Parathyroid adenoma (tissue), 2 donors: ENCODE measurements at regions not wholly inside any gene's neighbourhood (a gene's known extent, or its start where the extent isn't known, plus 50 kb on each side); places are given as distances from the start of the nearest gene placed in this dataset.

Source experiments
- H2AFZ ChIP-seq: fragments of 300-600 bp; sonication (generic); one replicate; pipeline ENCODE4 v1.7.0; 2017; ENCODE audit warnings: antibody characterized with exemption, mild to moderate bottlenecking
- H3K27ac ChIP-seq: fragments of 300-600 bp; sonication (generic); one replicate; pipeline ENCODE4 v1.7.0; 2017
- H3K27me3 ChIP-seq: fragments of 300-600 bp; sonication (generic); one replicate; pipeline ENCODE4 v1.7.0; 2017; ENCODE audit warnings: low read length; ENCODE audit not compliant: control insufficient read depth, insufficient read depth
- H3K36me3 ChIP-seq: fragments of 300-600 bp; sonication (generic); one replicate; pipeline ENCODE4 v1.7.0; 2017; ENCODE audit warnings: low read length; ENCODE audit not compliant: control insufficient read depth, insufficient read depth
- H3K4me1 ChIP-seq: fragments of 300-600 bp; sonication (generic); one replicate; pipeline ENCODE4 v1.7.0; 2017; ENCODE audit warnings: control low read depth
- H3K4me2 ChIP-seq: fragments of 300-600 bp; sonication (generic); one replicate; pipeline ENCODE4 v1.7.0; 2017; ENCODE audit warnings: low read length
- H3K4me3 ChIP-seq: fragments of 300-600 bp; sonication (generic); one replicate; pipeline ENCODE4 v1.7.0; 2017; ENCODE audit warnings: low read depth, low read length
- H3K79me2 ChIP-seq: fragments of 300-600 bp; sonication (generic); one replicate; pipeline ENCODE4 v1.7.0; 2017; ENCODE audit warnings: control low read depth
- H3K9ac ChIP-seq: fragments of 300-600 bp; sonication (generic); one replicate; pipeline ENCODE4 v1.7.0; 2017; ENCODE audit warnings: mild to moderate bottlenecking
- H3K9me3 ChIP-seq: fragments of 300-600 bp; sonication (generic); one replicate; pipeline ENCODE4 v1.7.0; 2017; ENCODE audit warnings: low read length; ENCODE audit not compliant: control insufficient read depth
- TF ChIP-seq, protein P1 (sequence below): fragments of 300-600 bp; sonication (generic); IDR thresholded peaks from one replicate; pipeline ENCODE4 v1.7.0; 2017; ENCODE audit warnings: antibody characterized with exemption, mild to moderate bottlenecking
- donor health status: primary hyperparathyroidism.

DNA sequence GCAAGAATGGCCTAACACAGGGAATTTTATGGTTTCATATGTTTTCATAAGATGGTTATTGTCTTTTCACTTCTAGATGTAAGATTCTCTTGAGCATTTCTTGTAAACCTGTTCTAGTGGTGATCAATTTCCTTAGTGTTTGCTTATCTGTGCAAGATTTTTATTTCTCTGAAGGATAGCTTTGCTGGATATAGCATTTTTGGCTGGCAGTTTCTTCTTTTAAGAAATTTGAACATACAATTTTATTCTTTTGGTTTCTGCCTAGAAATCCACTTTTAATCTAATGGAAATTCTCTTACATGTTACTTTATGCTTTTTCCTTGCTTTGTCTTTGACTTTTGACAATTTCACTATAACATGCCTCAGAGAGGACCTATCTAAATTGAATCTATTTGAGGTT is 276.5 kb upstream of the SFRP2 start:
- H3K4me1 ChIP-seq, result no peaks in the 10 kb centered on the region
- H3K9me3 ChIP-seq, result no peaks in the 10 kb centered on the region
- H3K4me3 ChIP-seq, result no peak overlapping the region
- H2AFZ ChIP-seq, result no peak overlapping the region
- H3K79me2 ChIP-seq, result no peaks in the 10 kb centered on the region
- no peaks in the 10 kb centered on the region for H3K27me3 ChIP-seq
- H3K4me2 ChIP-seq, result no peak overlapping the region
- no peaks in the 10 kb centered on the region for H3K36me3 ChIP-seq
- no peak overlapping the region for H3K9ac ChIP-seq
- no peak overlapping the region for H3K27ac ChIP-seq
- TF ChIP-seq, protein P1, sequence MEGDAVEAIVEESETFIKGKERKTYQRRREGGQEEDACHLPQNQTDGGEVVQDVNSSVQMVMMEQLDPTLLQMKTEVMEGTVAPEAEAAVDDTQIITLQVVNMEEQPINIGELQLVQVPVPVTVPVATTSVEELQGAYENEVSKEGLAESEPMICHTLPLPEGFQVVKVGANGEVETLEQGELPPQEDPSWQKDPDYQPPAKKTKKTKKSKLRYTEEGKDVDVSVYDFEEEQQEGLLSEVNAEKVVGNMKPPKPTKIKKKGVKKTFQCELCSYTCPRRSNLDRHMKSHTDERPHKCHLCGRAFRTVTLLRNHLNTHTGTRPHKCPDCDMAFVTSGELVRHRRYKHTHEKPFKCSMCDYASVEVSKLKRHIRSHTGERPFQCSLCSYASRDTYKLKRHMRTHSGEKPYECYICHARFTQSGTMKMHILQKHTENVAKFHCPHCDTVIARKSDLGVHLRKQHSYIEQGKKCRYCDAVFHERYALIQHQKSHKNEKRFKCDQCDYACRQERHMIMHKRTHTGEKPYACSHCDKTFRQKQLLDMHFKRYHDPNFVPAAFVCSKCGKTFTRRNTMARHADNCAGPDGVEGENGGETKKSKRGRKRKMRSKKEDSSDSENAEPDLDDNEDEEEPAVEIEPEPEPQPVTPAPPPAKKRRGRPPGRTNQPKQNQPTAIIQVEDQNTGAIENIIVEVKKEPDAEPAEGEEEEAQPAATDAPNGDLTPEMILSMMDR, result no peak

DNA sequence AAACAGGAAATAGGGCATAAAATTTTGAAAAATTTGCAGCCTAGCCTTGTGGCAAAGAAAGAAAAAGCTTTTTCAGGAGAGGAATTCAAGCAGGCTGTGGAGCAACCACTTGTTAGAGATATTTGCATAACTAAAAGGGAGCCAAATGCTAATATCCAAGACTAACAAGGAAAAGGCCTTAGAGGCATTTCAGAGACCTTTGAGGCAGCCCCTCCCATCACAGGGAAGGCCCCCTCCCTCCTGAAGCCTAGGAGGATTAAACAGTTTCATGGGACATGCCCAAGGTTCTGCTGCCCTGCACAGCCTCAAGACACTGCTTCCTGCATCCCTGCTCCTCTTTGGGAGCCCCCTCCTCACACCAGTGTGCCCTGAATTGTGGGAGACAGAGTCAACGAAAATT is 275.4 kb upstream of the SFRP2 start:
- no peaks in the 10 kb centered on the region for H3K27me3 ChIP-seq
- H2AFZ ChIP-seq, result no peak overlapping the region
- no peak overlapping the region for H3K4me3 ChIP-seq
- H3K9ac ChIP-seq, result no peak overlapping the region
- TF ChIP-seq, protein P1, result no peak
- H3K4me1 ChIP-seq, result no peaks in the 10 kb centered on the region
- no peaks in the 10 kb centered on the region for H3K79me2 ChIP-seq
- no peaks in the 10 kb centered on the region for H3K9me3 ChIP-seq
- H3K4me2 ChIP-seq, result no peak overlapping the region
- H3K36me3 ChIP-seq, result no peaks in the 10 kb centered on the region
- H3K27ac ChIP-seq, result no peak overlapping the region

- TF ChIP-seq, protein P1, result no peak
- Histone ChIP-seq H3K4me2 (no peak overlapping the region), H3K36me3 (no peaks in the 10 kb centered on the region), H3K27me3 (no peaks in the 10 kb centered on the region), H3K79me2 (no peaks in the 10 kb centered on the region), H3K4me1 (no peaks in the 10 kb centered on the region), H3K9ac (no peak overlapping the region), H2AFZ (no peak overlapping the region), H3K27ac (no peak overlapping the region), H3K9me3 (no peaks in the 10 kb centered on the region), H3K4me3 (no peak overlapping the region)
These were observed 260.7 kb upstream of the SFRP2 start for GRCh38 chr4:154049457-154050181.

GRCh38 chr4:154047733-154048132 is 258.9 kb upstream of the SFRP2 start:
- Histone ChIP-seq H3K9ac (no peak overlapping the region), H3K27ac (no peak overlapping the region), H3K4me3 (no peak overlapping the region), H2AFZ (no peak overlapping the region), H3K36me3 (no peaks in the 10 kb centered on the region), H3K9me3 (no peaks in the 10 kb centered on the region), H3K27me3 (no peaks in the 10 kb centered on the region), H3K4me2 (no peak overlapping the region), H3K4me1 (no peaks in the 10 kb centered on the region), H3K79me2 (no peaks in the 10 kb centered on the region)
- TF ChIP-seq, protein P1, result no peak
